ENCODE measurements at regions not wholly inside any gene's neighbourhood (a gene's known extent, or its start where the extent isn't known, plus 50 kb on each side); places are given as distances from the start of the nearest gene placed in this dataset.

- no peaks in the 10 kb centered on the region for H3K36me3 ChIP-seq (ENCODE audit: insufficient read depth, low read length)
- H3K27me3 ChIP-seq (ENCODE audit: insufficient read depth, low read length, poor library complexity, severe bottlenecking) = no peaks in the 10 kb centered on the region
- H3K4me1 ChIP-seq (ENCODE audit: insufficient read depth, low read length, poor library complexity, severe bottlenecking) = peaks cover 5% of the 10 kb centered on the region
- H3K4me2 ChIP-seq (ENCODE audit: low read depth, low read length, poor library complexity, severe bottlenecking) = no peak overlapping the region
- H3K9me3 ChIP-seq (ENCODE audit: insufficient read depth, low read depth, low read length) = no peaks in the 10 kb centered on the region
- H4K20me1 ChIP-seq (ENCODE audit: insufficient read depth, low read length, poor library complexity, severe bottlenecking) = no peaks in the 10 kb centered on the region
- H2AFZ ChIP-seq (ENCODE audit: low read length) = no peak overlapping the region
- H3F3A ChIP-seq (ENCODE audit: low read depth) = no peaks in the 10 kb centered on the region
- no peaks in the 10 kb centered on the region for H3K9me2 ChIP-seq (replicated peaks; ENCODE audit: low read depth, low read length)
- H3K9ac ChIP-seq (ENCODE audit: low read depth, low read length, poor library complexity, severe bottlenecking) = no peak overlapping the region
- H3K79me2 ChIP-seq (ENCODE audit: insufficient read depth, low read length) = no peaks in the 10 kb centered on the region
- TF ChIP-seq EZH2phosphoT487 (IDR thresholded peaks at IDR 0.05; ENCODE audit: borderline replicate concordance) = no peak
- TF ChIP-seq CTCF (conservative IDR thresholded peaks at IDR 0.05; ENCODE audit: low read length) = no peak
- H3K4me3 ChIP-seq (ENCODE audit: low read length, poor library complexity, severe bottlenecking) = no peak overlapping the region
Observed at GRCh38 chrX:9087271-9088040, 53.5 kb upstream of the FAM9B start.

- no peak overlapping the region for H3K9ac ChIP-seq (ENCODE audit: low read depth, low read length, poor library complexity, severe bottlenecking)
- H2AFZ ChIP-seq (ENCODE audit: low read length) = no peak overlapping the region
- H3K36me3 ChIP-seq (ENCODE audit: insufficient read depth, low read length) = no peaks in the 10 kb centered on the region
- no peak overlapping the region for H3K4me2 ChIP-seq (ENCODE audit: low read depth, low read length, poor library complexity, severe bottlenecking)
- H3K4me1 ChIP-seq (ENCODE audit: insufficient read depth, low read length, poor library complexity, severe bottlenecking) = peaks cover 5% of the 10 kb centered on the region
- no peaks in the 10 kb centered on the region for H3K9me2 ChIP-seq (replicated peaks; ENCODE audit: low read depth, low read length)
- H3K79me2 ChIP-seq (ENCODE audit: insufficient read depth, low read length) = no peaks in the 10 kb centered on the region
- TF ChIP-seq EZH2phosphoT487 (IDR thresholded peaks at IDR 0.05; ENCODE audit: borderline replicate concordance) (no peak), CTCF (conservative IDR thresholded peaks at IDR 0.05; ENCODE audit: low read length) (no peak)
- no peaks in the 10 kb centered on the region for H4K20me1 ChIP-seq (ENCODE audit: insufficient read depth, low read length, poor library complexity, severe bottlenecking)
- no peak overlapping the region for H3K4me3 ChIP-seq (ENCODE audit: low read length, poor library complexity, severe bottlenecking)
- H3K9me3 ChIP-seq (ENCODE audit: insufficient read depth, low read depth, low read length) = no peaks in the 10 kb centered on the region
- H3F3A ChIP-seq (ENCODE audit: low read depth) = no peaks in the 10 kb centered on the region
- no peaks in the 10 kb centered on the region for H3K27me3 ChIP-seq (ENCODE audit: insufficient read depth, low read length, poor library complexity, severe bottlenecking)
Observed at GRCh38 chrX:9088896-9089295, 55.0 kb upstream of the FAM9B start.

- no peak overlapping the region for H3K9ac ChIP-seq (ENCODE audit: low read depth, low read length, poor library complexity, severe bottlenecking)
- H2AFZ ChIP-seq (ENCODE audit: low read length) = no peak overlapping the region
- no peaks in the 10 kb centered on the region for H3K9me2 ChIP-seq (replicated peaks; ENCODE audit: low read depth, low read length)
- no peaks in the 10 kb centered on the region for H3K36me3 ChIP-seq (ENCODE audit: insufficient read depth, low read length)
- TF ChIP-seq EZH2phosphoT487 (IDR thresholded peaks at IDR 0.05; ENCODE audit: borderline replicate concordance) (no peak), CTCF (conservative IDR thresholded peaks at IDR 0.05; ENCODE audit: low read length) (no peak)
- H3K9me3 ChIP-seq (ENCODE audit: insufficient read depth, low read depth, low read length) = no peaks in the 10 kb centered on the region
- no peaks in the 10 kb centered on the region for H3K79me2 ChIP-seq (ENCODE audit: insufficient read depth, low read length)
- no peaks in the 10 kb centered on the region for H3F3A ChIP-seq (ENCODE audit: low read depth)
- no peak overlapping the region for H3K4me2 ChIP-seq (ENCODE audit: low read depth, low read length, poor library complexity, severe bottlenecking)
- no peaks in the 10 kb centered on the region for H3K27me3 ChIP-seq (ENCODE audit: insufficient read depth, low read length, poor library complexity, severe bottlenecking)
- no peaks in the 10 kb centered on the region for H4K20me1 ChIP-seq (ENCODE audit: insufficient read depth, low read length, poor library complexity, severe bottlenecking)
- H3K4me1 ChIP-seq (ENCODE audit: insufficient read depth, low read length, poor library complexity, severe bottlenecking) = peaks cover 5% of the 10 kb centered on the region
- H3K4me3 ChIP-seq (ENCODE audit: low read length, poor library complexity, severe bottlenecking) = no peak overlapping the region
Observed at GRCh38 chrX:9090766-9091165, 56.8 kb upstream of the FAM9B start.
